HFF-Myc (cell line): ENCODE measurements at regions not wholly inside any gene's neighbourhood (a gene's known extent, or its start where the extent isn't known, plus 50 kb on each side); places are given as distances from the start of the nearest gene placed in this dataset.

Experiments used
- DNase-seq: peaks from one replicate; pipeline ENCODE4 v3.0.0-alpha.2; 2011; ENCODE audit warnings: low read depth; ENCODE audit errors: extremely low read depth
- H3K4me3 ChIP-seq: replicated peaks from 2 replicates; pipeline ENCODE4 v1.5.1; 2011; ENCODE audit warnings: low read depth, mild to moderate bottlenecking, control low read depth, low read length
- TF ChIP-seq, protein P1 (sequence below): IDR thresholded peaks from 2 replicates; pipeline ENCODE4 v1.5.1; 2012; ENCODE audit warnings: mild to moderate bottlenecking, low read depth, low read length, control low read depth; ENCODE audit errors: missing control alignments

DNA sequence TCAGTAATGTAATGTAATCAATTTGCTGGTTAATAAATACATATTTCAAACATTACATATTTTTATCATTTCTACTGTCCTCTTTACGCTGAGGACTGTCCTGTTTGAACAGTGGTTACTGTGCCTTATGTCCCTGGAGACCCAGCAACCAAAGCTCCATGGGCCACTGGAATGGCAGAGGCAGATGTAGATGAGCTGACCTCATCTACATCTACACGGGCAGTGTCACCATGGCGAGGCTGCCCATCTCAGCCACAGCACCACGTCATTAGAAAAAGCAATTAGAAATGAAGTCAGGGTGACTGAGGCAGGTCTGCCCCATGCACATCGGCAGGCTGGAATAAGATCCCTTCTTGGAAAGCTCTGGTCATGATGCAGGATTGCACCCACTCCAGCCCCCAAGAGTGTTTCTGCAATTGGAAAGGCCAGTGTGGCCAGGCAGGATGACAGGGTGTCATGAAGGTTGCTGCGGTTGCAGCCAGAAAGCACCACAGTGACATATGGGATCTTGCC, 237.5 kb downstream of the NDUFA10 start:
- no peak for DNase-seq
- TF ChIP-seq, protein P1, sequence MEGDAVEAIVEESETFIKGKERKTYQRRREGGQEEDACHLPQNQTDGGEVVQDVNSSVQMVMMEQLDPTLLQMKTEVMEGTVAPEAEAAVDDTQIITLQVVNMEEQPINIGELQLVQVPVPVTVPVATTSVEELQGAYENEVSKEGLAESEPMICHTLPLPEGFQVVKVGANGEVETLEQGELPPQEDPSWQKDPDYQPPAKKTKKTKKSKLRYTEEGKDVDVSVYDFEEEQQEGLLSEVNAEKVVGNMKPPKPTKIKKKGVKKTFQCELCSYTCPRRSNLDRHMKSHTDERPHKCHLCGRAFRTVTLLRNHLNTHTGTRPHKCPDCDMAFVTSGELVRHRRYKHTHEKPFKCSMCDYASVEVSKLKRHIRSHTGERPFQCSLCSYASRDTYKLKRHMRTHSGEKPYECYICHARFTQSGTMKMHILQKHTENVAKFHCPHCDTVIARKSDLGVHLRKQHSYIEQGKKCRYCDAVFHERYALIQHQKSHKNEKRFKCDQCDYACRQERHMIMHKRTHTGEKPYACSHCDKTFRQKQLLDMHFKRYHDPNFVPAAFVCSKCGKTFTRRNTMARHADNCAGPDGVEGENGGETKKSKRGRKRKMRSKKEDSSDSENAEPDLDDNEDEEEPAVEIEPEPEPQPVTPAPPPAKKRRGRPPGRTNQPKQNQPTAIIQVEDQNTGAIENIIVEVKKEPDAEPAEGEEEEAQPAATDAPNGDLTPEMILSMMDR: no peak
- H3K4me3 ChIP-seq: no peak overlapping the region

DNA sequence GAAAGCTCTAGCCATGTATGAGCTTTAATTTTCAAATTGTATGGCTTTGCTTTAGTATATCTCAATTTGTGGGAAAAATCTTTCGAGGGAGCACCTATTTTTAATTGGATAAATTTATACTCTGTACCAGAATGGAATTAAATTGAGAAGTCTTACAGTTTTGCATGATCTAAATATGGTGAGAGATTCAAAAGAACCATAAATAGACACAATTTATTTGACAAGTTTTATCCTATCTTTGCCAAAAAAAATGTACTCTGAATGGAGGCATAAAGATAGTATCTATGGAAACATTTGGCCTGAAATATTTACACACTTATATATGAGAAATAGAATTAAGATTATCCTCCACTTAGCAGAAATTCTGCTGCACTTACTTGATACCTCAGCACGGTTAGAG, 238.4 kb downstream of the NDUFA10 start:
- TF ChIP-seq, protein P1: no peak
- H3K4me3 ChIP-seq: no peak overlapping the region
- DNase-seq: no peak

DNA sequence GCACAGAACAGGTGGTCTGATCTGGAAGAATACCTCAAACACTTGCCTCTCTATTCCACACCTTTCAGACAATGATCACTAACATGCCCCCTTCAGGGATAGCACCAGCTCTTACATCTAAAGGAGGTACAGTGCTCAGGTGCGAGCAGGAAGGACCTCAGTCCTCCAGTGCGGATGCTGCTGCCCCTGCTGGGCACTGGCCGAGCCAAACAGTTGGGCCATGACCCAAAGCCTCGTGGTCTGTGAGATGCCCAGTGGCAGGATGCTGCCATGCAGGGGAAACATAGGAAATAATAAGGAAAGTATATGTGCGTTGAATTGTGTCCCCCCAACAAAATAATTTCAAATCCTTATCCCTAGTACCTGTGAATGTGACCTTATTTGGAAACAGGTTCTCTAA, 243.7 kb downstream of the NDUFA10 start:
- no peak overlapping the region for H3K4me3 ChIP-seq
- TF ChIP-seq, protein P1: no peak
- DNase-seq: no peak

DNA sequence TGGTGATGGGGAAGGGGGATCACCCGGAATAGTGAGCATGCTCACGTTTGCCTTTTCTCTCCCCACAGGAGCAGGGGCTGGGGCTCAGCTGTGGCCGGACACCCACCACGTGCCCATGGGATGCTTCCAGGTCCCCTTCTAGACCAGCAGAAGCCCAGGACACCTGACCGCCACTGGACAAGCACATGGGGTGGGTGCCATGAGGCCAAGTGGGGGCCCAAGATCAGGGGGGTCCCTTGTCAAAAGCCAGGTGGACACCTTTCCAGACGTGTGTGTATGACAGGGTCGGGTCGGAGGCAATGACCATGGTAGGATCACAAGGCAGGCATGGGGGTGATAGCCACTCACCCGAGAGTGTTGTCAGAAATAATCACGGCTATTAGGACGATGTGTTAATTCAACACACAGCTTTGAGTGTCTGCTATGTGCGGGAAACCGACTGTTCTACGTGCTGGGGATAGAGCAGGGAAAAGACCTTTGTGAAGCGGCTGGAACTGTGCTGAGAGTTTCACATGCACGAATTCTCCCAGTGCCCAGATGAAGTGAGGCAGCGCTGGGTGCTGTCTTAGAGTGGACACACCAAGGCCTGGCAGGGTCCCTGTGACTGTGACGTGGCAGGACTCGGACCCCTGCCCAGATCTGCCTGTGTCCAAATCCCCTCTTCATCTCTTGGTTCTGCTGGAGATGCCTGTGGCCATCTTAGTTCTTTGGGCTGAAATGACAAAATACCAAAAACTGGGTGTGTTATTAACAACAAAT, 244.7 kb downstream of the NDUFA10 start:
- TF ChIP-seq, protein P1: no peak
- DNase-seq: no peak
- no peak overlapping the region for H3K4me3 ChIP-seq

DNA sequence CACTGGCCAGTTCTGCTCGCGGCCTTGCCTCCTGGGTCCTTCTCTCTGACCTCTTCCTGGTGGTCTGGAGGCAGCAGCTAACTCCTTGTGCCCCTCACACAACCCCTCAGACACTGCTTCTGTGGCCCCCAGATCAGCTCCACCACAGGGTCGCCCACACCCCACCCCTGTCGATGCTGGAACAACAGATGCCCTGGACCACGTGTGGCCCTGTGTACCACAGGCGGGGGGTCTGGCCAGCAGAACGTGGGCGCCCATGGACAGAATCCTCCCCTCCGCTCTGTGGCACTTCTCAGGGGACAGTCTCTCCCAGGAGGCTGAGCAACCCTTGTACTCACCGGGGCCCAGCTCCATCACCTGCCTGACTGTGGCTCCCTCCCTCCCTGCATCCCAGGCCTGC, 245.6 kb downstream of the NDUFA10 start:
- DNase-seq: no peak
- TF ChIP-seq, protein P1: no peak

DNA sequence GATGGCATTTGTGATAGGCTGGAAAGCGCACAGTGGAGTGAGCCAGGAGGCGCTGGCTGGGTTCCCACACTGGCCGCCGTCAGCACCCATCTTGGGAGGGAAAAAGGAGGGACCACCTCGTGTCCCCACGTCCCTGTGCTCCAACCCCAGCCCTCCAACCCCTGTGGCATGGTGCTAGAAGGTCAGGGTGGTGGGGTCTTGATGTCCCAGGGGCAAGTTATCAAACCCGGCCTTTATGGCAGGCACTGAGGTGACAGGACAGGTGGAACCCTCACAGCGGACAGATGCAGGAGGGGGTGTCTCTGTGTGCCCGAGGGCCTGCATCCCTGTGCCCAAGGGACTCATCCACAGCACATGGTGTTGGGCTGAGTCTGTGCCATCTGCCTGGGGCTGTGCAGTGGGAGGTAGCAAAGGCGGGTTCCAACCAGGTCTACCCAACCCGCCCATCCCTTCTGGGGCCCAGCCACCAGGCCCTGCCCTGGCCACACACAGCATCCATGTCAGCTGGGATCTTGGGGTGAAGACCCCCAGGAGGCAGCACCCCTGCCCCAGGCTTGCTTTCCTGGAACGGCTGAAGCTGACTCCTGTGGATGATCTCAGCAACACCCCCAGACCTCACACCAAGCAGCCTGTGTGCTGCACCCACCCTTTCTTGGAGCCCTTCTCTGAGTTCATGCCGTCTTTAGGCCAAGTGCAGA, 246.1 kb downstream of the NDUFA10 start:
- DNase-seq: no peak
- H3K4me3 ChIP-seq: no peak overlapping the region
- TF ChIP-seq, protein P1: no peak

More for the DNA sequence above, 245.6 kb downstream of the NDUFA10 start:
- no peak overlapping the region for H3K4me3 ChIP-seq
